ACHN (cell line): ENCODE measurements at regions not wholly inside any gene's neighbourhood (a gene's known extent, or its start where the extent isn't known, plus 50 kb on each side); places are given as distances from the start of the nearest gene placed in this dataset.
A peak's percentile ranks its signal among the peaks of the same experiment; 100 is the strongest.
"Not testable (repeated sequence)": the region's sequence is repeated elsewhere in the genome, so short reads cannot be mapped to it uniquely, and the experiment has no call there.

Experiments used
- DNase-seq: peaks from one replicate; pipeline ENCODE4 v3.0.0-alpha.2; 2015
- in situ Hi-C: cut with HindIII; loops from 2 replicates; pipeline ENCODE4 v1.10.0; 2017; ENCODE audit warnings: low sequenced_read_pairs, low pct_ligation_motif_present, low pct_unique_long_range_greater_than_20kb

GRCh38 chr6:93183531-93183972, 235.8 kb downstream of the EPHA7 start:
- in situ Hi-C loops: no loop called here
- DNase-seq: no peak

GRCh38 chr6:93182938-93183479, 236.3 kb downstream of the EPHA7 start:
- no peak for DNase-seq
- in situ Hi-C loops: no loop called here

GRCh38 chr6:93177918-93178317, 241.4 kb downstream of the EPHA7 start:
- DNase-seq: peak; percentile 4
- in situ Hi-C loops: no loop called here

- in situ Hi-C loops: no loop called here
- DNase-seq: no peak
Measured at GRCh38 chr6:93177438-93177837, 241.9 kb downstream of the EPHA7 start.

GRCh38 chr6:93176070-93176469, 243.3 kb downstream of the EPHA7 start:
- no peak for DNase-seq
- in situ Hi-C loops: no loop called here

GRCh38 chr6:93173573-93173972, 245.8 kb downstream of the EPHA7 start:
- in situ Hi-C loops, DNase-seq: not testable (repeated sequence)

- in situ Hi-C loops: no loop called here
Measured at GRCh38 chr6:93165850-93166430, 253.4 kb downstream of the EPHA7 start.

GRCh38 chr6:93164781-93165180, 254.6 kb downstream of the EPHA7 start:
- in situ Hi-C loops: no loop called here
- peak; percentile 25 for DNase-seq

More at GRCh38 chr6:93165850-93166430, 253.4 kb downstream of the EPHA7 start:
- DNase-seq: no peak

GRCh38 chr6:93163146-93163545, 256.2 kb downstream of the EPHA7 start:
- DNase-seq: no peak

GRCh38 chr6:93139408-93140081, 279.8 kb downstream of the EPHA7 start:
- DNase-seq: no peak

More at GRCh38 chr6:93163146-93163545, 256.2 kb downstream of the EPHA7 start:
- in situ Hi-C loops: no loop called here

GRCh38 chr6:93136111-93136510, 283.2 kb downstream of the EPHA7 start:
- in situ Hi-C loops: no loop called here
- DNase-seq: no peak

More at GRCh38 chr6:93139408-93140081, 279.8 kb downstream of the EPHA7 start:
- in situ Hi-C loops: no loop called here

- in situ Hi-C loops: no loop called here
- no peak for DNase-seq
Measured at GRCh38 chr6:93124006-93124632, 295.2 kb downstream of the EPHA7 start.

GRCh38 chr6:93123585-93123984, 295.8 kb downstream of the EPHA7 start:
- no peak for DNase-seq
- in situ Hi-C loops: no loop called here

DNA sequence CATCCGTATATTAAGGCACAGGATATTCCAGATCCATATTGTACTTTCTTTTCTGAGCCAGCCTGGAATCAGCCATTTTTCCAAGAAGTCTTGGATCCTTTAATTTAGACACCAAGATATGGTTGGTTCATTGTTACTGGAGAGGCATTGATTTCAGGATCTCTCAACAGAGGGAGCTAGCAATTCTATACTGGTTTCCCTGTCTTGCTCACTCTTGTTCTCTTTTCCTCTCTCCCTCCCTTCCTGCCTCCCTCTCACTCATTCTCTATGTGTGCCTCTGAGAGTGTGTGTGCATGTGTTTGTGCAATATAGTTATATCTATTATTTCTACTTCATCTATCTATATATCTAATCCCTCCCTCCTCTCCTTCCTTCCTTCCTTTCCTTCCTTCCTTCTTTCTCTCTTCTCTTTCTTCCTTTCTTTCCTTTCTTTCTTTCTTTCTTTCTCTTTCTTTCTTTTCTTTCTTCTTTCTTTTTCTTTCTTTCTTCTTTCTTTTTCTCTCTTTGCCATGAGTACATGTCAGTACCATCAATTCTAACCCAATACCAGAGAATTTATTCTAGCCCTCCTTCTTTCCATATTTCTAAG, 299.1 kb downstream of the EPHA7 start:
- peak; percentile 8 for DNase-seq
- in situ Hi-C loops: no loop called here

- in situ Hi-C loops: no loop called here
Measured at GRCh38 chr6:93105907-93106306, 313.5 kb downstream of the EPHA7 start.

DNA sequence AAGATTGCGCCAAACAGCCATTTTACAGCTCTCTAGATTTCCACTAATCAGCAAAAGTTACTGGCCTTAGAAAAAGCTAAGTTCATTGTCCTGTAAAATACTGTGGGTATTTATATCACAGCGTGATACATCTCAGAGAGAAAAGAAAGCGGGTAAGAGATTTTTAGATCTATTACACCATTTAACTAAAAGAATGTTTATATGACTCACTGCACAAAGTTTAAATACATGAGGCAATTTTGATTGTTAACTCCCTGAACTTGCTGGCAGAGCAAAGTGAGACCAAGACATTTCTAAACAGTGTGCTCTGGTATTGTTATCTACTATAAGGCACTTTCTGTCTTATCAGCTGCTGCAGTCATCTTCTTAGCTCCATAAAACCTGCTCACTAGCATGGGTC, 314.3 kb downstream of the EPHA7 start:
- in situ Hi-C loops: no loop called here
- DNase-seq: no peak

More at GRCh38 chr6:93105907-93106306, 313.5 kb downstream of the EPHA7 start:
- DNase-seq: no peak

DNA sequence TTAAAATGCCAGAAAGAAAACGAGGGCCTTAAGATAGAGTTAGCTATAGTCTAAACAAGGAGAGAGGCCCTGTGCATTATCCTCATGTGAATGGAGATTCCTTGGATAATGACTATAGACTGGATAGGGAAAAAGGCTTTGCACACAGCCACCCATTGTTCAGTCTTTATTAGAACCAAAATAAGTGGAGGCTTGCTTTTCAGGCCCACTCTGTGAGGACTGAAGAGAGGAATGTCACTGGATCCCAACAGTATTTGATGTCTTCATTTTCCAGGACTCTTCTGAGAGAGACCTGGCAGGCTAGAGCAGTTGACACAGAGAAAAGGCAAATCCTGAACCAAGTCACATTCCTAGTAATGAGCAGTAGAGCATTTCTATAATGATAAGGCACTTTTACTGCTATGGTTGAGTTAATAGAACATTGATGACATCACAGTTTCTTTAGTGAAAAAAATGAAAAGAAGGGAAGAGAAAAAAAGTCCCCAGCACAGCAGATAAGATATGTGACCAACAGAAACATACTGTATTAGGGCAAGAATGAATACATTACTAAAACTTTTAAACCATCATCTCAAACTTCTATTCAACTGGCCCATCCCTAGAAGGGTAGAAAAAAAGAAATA, 315.1 kb downstream of the EPHA7 start:
- DNase-seq: no peak
- in situ Hi-C loops: no loop called here

- in situ Hi-C loops: no loop called here
Measured at GRCh38 chr6:93088621-93089501, 330.5 kb downstream of the EPHA7 start.

More at GRCh38 chr6:93088621-93089501, 330.5 kb downstream of the EPHA7 start:
- no peak for DNase-seq
